Common myeloid progenitor, CD34-positive (primary cell): ENCODE measurements at regions not wholly inside any gene's neighbourhood (a gene's known extent, or its start where the extent isn't known, plus 50 kb on each side); places are given as distances from the start of the nearest gene placed in this dataset.
"Not testable (repeated sequence)": the region's sequence is repeated elsewhere in the genome, so short reads cannot be mapped to it uniquely, and the experiment has no call there.

Experiments used
- CTCF ChIA-PET: fragments of 350-600 bp; sonication (Branson Sonifier 250); formaldehyde crosslinking; loops from one replicate; lab custom pipeline; 2021; ENCODE audit warnings: antibody characterized with exemption; lab: Charles Lee
- POLR2A ChIA-PET: fragments of 350-600 bp; sonication (Branson Sonifier 250); formaldehyde crosslinking; loops from one replicate; lab custom pipeline; 2021; ENCODE audit warnings: antibody characterized with exemption; lab: Charles Lee
- DNase-seq, 3 donors: peaks; one replicate each; pipeline versions ENCODE4 v3.0.0 to v3.0.0-alpha.2; 2013
- H3K27ac ChIP-seq, 2 experiments: 1 replicate in 1 of 2; 2 replicates in 1 of 2; pipeline ENCODE4 v1.7.0; 2013; ENCODE audit warnings: inconsistent platforms in 2 of 2, low read length in 2 of 2, mild to moderate bottlenecking in 2 of 2, low read depth in 1 of 2, moderate library complexity in 1 of 2; ENCODE audit not compliant: severe bottlenecking in 2 of 2, insufficient read depth in 1 of 2, poor library complexity in 1 of 2
- H3K27me3 ChIP-seq, 5 experiments: replicated peaks in 2 of 5; 1 replicate in 3 of 5; 2 replicates in 2 of 5; pipeline versions ENCODE4 v1.6.1 to v1.7.0; 2013; ENCODE audit warnings: low read length in 4 of 5, mild to moderate bottlenecking in 2 of 5, moderate library complexity in 2 of 5, inconsistent platforms in 1 of 5; ENCODE audit not compliant: insufficient read depth in 5 of 5, control insufficient read depth in 4 of 5
- H3K36me3 ChIP-seq, 4 experiments: 1 replicate in 2 of 4; 2 replicates in 2 of 4; pipeline versions ENCODE4 v1.6.1 to v1.7.0; 2013; ENCODE audit warnings: low read length in 3 of 4, control low read depth in 1 of 4, mild to moderate bottlenecking in 1 of 4; ENCODE audit not compliant: control insufficient read depth in 4 of 4, insufficient read depth in 4 of 4
- H3K4me1 ChIP-seq, 4 experiments: 1 replicate in 3 of 4; 2 replicates in 1 of 4; pipeline versions ENCODE4 v1.6.1 to v1.7.1; 2013; ENCODE audit warnings: low read length in 3 of 4, mild to moderate bottlenecking in 3 of 4, control low read depth in 1 of 4, inconsistent platforms in 1 of 4, moderate library complexity in 1 of 4; ENCODE audit not compliant: control insufficient read depth in 4 of 4, insufficient read depth in 4 of 4; ENCODE audit errors: control extremely low read depth in 1 of 4
- H3K4me3 ChIP-seq, 7 experiments: 1 replicate in 4 of 7; 2 replicates in 3 of 7; pipeline versions ENCODE4 v1.5.1 to v1.7.0; 2013; ENCODE audit warnings: mild to moderate bottlenecking in 7 of 7, low read length in 6 of 7, moderate library complexity in 6 of 7, inconsistent platforms in 2 of 7, low read depth in 2 of 7, control low read depth in 1 of 7; ENCODE audit not compliant: insufficient read depth in 4 of 7, control insufficient read depth in 1 of 7; ENCODE audit errors: extremely low read depth in 1 of 7
- H3K9me3 ChIP-seq, 5 experiments: 1 replicate in 4 of 5; 2 replicates in 1 of 5; pipeline versions ENCODE4 v1.6.1 to v1.7.1; 2013; ENCODE audit warnings: low read length in 4 of 5, mild to moderate bottlenecking in 2 of 5, inconsistent platforms in 1 of 5, low read depth in 1 of 5, moderate library complexity in 1 of 5; ENCODE audit not compliant: control insufficient read depth in 4 of 5, insufficient read depth in 2 of 5; ENCODE audit errors: control extremely low read depth in 1 of 5
- WGBS: methylation state at CpG from one replicate; pipeline ENCODE4 v1.1.5; 2013; ENCODE audit not compliant: insufficient coverage; 5-methylcytosine and 5-hydroxymethylcytosine counted together

DNA sequence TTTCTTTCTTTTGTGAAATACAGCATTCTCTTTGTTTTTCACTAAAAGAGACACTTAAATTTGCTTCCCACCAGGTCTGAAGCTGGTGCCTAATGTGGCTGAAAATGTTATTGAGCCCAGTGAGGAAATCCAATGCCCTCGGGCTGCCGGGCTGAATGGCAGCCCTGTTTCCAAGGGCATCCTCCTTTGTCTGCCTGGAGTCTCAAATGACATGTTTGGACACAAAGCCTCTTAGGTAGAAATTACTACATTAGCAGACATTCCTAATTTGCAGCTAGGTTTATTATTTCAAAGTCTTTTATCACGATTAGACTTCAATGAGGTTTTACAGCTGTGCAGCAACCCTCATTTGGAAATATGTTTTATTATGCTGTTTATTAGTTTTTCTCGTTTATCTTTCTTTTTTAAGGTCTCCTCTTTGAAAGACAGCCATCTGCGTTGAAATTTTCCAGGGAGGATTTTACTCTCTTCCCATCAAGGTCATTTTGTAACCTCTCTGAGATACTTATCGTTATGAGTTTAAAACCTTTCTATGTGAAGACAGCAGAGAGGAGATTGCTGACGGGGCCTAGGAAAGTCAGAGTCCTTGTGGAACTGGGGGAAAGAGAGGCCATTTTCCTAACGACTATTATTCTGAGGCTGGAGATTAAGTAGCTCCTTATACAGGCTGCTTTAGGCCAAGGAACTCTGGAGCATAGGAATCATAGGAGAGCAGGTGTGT, 59.0 kb upstream of the ZNF532 start:
- ChIA-PET CTCF (interaction anchor here (1.7 kb wide), 1 partner anchor 15 kb away, joined by 6 read pairs; no protein-coding TSS in a partner anchor), POLR2A (no interaction called here)
- DNase-seq, result no peak
- Histone ChIP-seq H3K27ac (no peak overlapping the region), H3K36me3 (no peaks in the 10 kb centered on the region), H3K4me1 (no peaks in the 10 kb centered on the region), H3K4me3 (no peak overlapping the region), H3K9me3 (peaks cover 0 to 4% (median 0%) of the 10 kb centered on the region in 5 experiments), H3K27me3 (peaks cover 0 to 1% (median 0%) of the 10 kb centered on the region in 5 experiments)
- 92% methylated on average over 4 of the region's 8 CpGs for WGBS

DNA sequence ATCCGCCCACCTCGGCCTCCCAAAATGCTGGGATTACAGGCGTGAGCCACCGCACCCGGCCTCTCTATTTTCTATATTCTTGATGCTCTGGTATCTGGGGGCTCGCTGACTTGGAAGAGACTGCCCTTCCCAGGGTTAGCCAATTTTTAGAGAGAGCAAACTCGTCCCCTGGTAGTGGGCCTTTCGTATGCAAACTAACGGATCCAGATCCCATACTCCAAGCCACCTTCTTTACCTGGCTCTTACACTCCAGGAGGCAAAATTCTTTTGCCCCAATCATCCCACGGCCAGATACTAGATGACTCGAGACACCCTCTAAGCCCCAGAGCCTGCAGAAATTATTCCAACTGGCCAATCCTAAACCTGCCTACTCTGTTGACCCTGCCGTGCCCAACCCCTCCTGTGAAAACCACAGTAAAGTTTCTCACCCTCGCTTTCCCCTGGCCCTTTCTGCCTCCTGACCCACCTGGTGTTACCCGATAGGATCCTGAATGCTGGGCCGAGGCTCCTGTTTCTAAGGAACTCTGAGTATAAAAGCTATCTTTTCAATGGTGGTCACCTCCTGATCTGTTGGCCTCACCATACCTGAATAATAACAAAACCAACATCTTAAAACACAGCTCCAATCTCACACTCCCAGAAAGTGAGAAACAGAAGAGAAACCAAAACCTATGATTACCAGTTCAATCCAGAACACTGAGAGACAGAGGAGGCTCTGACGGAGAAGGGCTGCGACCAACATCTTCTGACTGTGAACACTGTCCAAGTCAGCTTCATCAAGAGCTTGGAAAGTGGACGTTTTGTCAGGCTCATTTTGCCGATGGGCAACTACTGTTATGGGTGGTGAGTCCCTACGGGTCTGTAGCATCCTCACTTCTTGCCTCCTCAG, 57.6 kb upstream of the ZNF532 start:
- WGBS, result 97% methylated on average over 16 of the region's 20 CpGs
- Histone ChIP-seq H3K4me3 (no peak overlapping the region), H3K9me3 (peaks cover 0 to 4% (median 0%) of the 10 kb centered on the region in 5 experiments), H3K4me1 (no peaks in the 10 kb centered on the region), H3K36me3 (no peaks in the 10 kb centered on the region), H3K27me3 (peaks cover 0 to 1% (median 0%) of the 10 kb centered on the region in 5 experiments), H3K27ac (no peak overlapping the region)
- ChIA-PET POLR2A (no interaction called here), CTCF (interaction anchor here (0.6 kb wide), 1 partner anchor 11 kb away, joined by 3 read pairs; no protein-coding TSS in a partner anchor)
- no peak for DNase-seq

DNA sequence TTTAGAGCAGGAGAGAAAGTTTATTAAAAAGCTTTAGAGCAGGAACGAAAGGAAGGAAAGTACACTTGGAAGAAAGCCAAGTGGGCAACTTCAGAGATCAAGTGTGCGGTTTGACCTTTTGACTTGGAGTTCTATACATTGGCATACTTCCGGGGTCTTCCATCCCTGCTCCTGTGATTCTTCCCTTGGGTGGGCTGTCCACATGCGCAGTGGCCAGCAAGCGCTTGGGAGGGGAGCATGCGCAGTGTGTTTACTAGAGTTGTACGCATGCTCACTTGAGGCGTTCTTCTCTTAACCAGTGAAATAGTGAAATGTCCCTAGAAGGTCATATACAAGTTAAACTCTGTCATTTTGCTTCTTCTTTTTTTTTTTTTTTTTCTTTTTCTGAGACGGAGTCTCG, 56.9 kb upstream of the ZNF532 start:
- Histone ChIP-seq H3K27ac (no peak overlapping the region), H3K27me3 (peaks cover 0 to 1% (median 0%) of the 10 kb centered on the region in 5 experiments), H3K4me3 (no peak overlapping the region), H3K36me3 (no peaks in the 10 kb centered on the region), H3K9me3 (peaks cover 0 to 4% (median 0%) of the 10 kb centered on the region in 5 experiments), H3K4me1 (no peaks in the 10 kb centered on the region)
- POLR2A ChIA-PET, result no interaction called here
- DNase-seq, result no peak
- CTCF ChIA-PET, result interaction anchor here (0.6 kb wide), 1 partner anchor 12 kb away, joined by 3 read pairs; no protein-coding TSS in a partner anchor
- 96% methylated on average over 10 of the region's 10 CpGs for WGBS

DNA sequence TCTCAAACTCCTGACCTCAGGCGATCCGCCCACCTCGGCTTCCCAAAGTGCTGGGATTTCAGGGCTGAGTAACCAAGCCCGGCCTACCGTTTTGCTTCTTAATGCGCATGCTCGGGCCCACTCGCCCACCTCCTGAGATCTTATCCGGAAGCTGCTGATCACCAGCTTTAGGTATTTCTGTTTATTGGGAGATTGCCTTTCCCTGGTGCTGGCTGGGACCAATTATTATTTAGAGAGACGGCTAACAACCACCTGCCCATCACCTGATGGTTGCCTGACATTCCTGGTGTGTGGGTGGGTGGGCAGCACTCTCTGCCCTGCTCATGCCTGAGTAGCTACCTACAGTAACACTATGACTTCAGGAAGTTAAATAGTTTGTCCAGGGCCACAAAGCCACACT, 56.3 kb upstream of the ZNF532 start:
- Histone ChIP-seq H3K4me3 (no peak overlapping the region), H3K36me3 (no peaks in the 10 kb centered on the region), H3K27ac (no peak overlapping the region), H3K9me3 (peaks cover 0 to 4% (median 0%) of the 10 kb centered on the region in 5 experiments), H3K4me1 (no peaks in the 10 kb centered on the region), H3K27me3 (peaks cover 0 to 1% (median 0%) of the 10 kb centered on the region in 5 experiments)
- ChIA-PET POLR2A (interaction anchor here (0.7 kb wide), 1 partner anchor 800 kb away, joined by 3 read pairs; no protein-coding TSS in a partner anchor), CTCF (interaction anchor here (1.3 kb wide), 1 partner anchor 10 kb away, joined by 4 read pairs; no protein-coding TSS in a partner anchor)
- DNase-seq, result no peak
- 94% methylated on average over 9 of the region's 10 CpGs for WGBS

DNA sequence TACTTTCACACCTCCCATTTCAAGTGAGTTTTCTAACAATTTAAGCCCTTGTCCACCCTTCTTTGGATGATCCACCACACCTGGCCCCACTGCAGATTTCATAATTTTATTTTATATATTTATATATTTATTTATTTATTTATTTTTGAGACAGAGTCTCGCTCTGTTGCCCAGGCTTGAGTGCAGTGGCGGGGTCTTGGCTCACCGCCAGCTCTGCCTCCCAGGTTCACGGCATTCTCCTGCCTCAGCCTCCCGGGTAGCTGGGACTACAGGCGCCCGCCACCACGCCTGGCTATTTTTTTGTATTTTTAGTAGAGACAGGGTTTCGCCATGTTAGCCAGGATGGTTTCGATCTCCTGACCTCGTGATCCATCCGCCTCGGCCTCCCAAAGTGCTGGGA, 52.8 kb upstream of the ZNF532 start:
- H3K27me3 ChIP-seq, H3K36me3 ChIP-seq, H3K9me3 ChIP-seq, H3K4me3 ChIP-seq, POLR2A ChIA-PET, H3K4me1 ChIP-seq, CTCF ChIA-PET, H3K27ac ChIP-seq, DNase-seq: not testable (repeated sequence)
- 97% methylated on average over 4 of the region's 13 CpGs for WGBS

DNA sequence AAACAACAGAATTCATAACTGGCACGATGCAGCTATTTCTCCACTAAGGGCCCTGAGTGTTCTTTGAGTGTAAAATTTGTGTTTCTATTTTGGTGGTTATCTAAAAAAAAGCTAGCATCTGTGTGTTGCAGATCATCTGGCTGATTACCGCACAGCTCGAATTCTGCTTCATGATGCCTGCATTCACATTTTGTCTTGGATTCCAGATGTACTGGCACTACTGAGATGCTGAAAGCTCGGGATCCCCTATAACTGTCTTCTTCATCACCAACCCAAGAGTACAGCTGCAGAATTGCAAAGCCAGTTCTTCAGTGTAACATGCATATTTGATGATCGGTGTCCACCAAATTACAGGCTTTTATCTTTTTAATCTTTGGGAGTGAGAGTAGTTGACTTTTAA, 51.6 kb upstream of the ZNF532 start:
- CTCF ChIA-PET, result no interaction called here
- Histone ChIP-seq H3K27ac (no peak overlapping the region), H3K4me1 (no peaks in the 10 kb centered on the region), H3K9me3 (no peaks in the 10 kb centered on the region), H3K27me3 (peaks cover 0 to 14% (median 6%) of the 10 kb centered on the region in 5 experiments), H3K4me3 (no peak overlapping the region), H3K36me3 (no peaks in the 10 kb centered on the region)
- no peak for DNase-seq
- POLR2A ChIA-PET, result no interaction called here
- 100% methylated on average over 2 of the region's 5 CpGs for WGBS
